IPS-11a (cell line): ENCODE measurements at regions not wholly inside any gene's neighbourhood (a gene's known extent, or its start where the extent isn't known, plus 50 kb on each side); places are given as distances from the start of the nearest gene placed in this dataset.

Experiments used
- H3K4me3 ChIP-seq: one replicate; pipeline ENCODE4 v1.5.1; 2013; ENCODE audit warnings: low read depth, low read length, control low read depth

- H3K4me3 ChIP-seq: no peak overlapping the region
These were observed 106.3 kb upstream of the SSBP2 start for GRCh38 chr5:81856948-81857928.

- no peak overlapping the region for H3K4me3 ChIP-seq
These were observed 104.7 kb upstream of the SSBP2 start for GRCh38 chr5:81855591-81855990.

GRCh38 chr5:81854915-81855314 lies 104.0 kb upstream of the SSBP2 start:
- no peak overlapping the region for H3K4me3 ChIP-seq

DNA sequence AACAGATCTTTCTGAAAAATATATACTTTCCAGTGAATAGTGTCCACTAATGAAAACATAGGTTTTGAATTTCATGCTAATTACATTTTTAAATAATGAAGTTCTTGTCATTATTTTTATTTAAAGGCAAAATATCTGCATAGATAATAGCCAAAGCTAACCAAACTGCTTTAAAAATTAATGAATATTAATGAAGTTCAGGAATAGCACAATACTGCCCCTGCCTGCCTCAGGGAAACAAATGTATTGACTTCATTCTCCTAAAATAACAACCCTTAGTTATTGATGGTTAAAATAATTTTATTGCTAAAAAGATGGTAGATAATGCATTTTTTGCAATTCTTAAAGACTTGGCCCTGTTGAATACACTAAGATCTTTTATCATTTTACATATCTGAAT lies 103.6 kb upstream of the SSBP2 start:
- H3K4me3 ChIP-seq: no peak overlapping the region

GRCh38 chr5:81853030-81853357 lies 102.1 kb upstream of the SSBP2 start:
- H3K4me3 ChIP-seq: no peak overlapping the region

- peak overlapping the region; percentile 18 for H3K4me3 ChIP-seq
These were observed 101.6 kb upstream of the SSBP2 start for GRCh38 chr5:81852291-81853029.

- peak overlapping the region; percentile 18 for H3K4me3 ChIP-seq
These were observed 100.7 kb upstream of the SSBP2 start for GRCh38 chr5:81851481-81852178.

DNA sequence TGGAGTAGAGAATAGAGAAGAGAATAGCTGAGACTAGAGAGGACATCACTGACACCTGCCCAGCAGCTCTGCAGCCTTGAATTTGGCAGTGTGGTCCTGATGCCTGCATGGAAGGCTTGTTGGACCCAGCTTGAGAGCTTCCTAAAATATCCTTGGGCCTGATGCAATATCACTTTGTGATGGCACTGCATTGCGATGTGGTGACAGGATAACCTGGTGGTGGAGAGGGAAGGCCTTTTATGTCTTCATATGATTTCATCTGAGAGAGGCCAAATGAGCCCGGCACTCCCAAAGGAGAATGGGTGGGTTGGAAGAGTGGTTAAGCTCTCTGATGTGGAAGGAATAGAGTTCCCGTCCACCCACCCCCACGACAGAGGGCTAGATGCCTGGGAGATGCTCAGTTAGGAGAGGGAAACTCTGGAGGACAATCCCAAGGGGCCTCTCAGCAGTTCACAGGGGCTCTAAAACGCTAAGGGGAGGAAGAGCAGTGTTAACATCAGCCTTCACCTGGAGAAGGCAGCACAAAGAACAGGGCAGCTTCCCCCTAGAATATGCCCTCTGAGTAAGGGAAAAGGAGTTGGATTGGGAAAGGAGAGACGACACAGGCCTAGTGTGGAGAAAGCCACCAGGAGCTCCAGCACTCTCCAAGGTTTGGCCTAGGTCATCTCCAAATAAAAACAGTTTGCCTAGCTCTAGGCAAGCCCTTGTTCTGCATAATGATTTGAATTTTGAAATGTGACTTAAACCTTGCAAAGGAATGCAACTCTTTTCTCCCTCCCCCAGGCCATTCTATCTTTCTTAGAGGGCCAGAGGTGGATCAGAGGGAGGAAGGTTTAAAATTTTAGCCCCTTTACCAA lies 99.8 kb upstream of the SSBP2 start:
- no peak overlapping the region for H3K4me3 ChIP-seq

GRCh38 chr5:81849770-81850367 lies 99.0 kb upstream of the SSBP2 start:
- no peak overlapping the region for H3K4me3 ChIP-seq

DNA sequence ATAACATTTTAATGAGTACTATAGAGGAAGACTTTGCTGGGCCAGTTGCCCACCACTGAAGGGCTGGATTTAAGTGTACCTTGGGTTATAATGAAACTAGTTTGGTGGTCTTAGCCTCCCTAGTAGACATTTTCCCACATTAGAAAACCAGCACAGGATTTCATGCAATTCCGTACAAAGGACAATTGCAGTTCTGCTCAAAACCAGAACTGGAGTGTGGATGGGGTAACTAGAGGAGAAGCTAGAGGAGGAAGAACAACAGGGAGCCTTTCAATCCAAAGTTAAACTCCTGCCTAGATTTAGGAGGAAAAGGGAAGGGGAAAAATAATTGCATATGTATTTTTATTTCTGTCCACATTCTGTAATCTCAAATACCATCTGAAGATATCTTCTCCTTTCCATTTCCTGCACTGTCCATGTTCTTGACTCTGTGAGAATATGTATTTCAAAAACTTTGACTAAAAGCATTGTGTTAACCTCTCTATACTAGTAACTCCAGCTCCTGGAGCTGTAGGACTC lies 97.5 kb upstream of the SSBP2 start:
- H3K4me3 ChIP-seq: no peak overlapping the region

DNA sequence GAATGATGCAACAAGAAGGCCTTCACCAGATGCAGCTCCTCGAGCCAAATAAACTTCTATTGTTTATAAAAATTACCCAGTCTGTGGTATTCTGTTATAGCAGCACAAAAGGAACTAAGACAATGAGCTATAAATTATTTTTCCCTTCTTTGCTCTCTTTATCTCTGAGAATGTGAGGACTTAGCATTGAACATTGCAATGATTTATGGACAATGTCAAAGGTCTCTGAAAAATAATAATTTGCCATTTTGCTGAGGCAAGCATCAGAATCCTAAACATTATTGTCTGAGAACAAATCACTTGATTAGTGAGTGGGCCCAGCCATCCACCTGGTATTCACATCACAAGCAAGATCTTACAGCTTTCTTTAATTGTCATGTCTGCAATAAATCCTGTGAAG lies 95.4 kb upstream of the SSBP2 start:
- no peak overlapping the region for H3K4me3 ChIP-seq

GRCh38 chr5:81843845-81844244 lies 92.9 kb upstream of the SSBP2 start:
- no peak overlapping the region for H3K4me3 ChIP-seq

GRCh38 chr5:81842795-81843398 lies 92.0 kb upstream of the SSBP2 start:
- H3K4me3 ChIP-seq: no peak overlapping the region

GRCh38 chr5:81839034-81839433 lies 88.1 kb upstream of the SSBP2 start:
- H3K4me3 ChIP-seq: no peak overlapping the region

DNA sequence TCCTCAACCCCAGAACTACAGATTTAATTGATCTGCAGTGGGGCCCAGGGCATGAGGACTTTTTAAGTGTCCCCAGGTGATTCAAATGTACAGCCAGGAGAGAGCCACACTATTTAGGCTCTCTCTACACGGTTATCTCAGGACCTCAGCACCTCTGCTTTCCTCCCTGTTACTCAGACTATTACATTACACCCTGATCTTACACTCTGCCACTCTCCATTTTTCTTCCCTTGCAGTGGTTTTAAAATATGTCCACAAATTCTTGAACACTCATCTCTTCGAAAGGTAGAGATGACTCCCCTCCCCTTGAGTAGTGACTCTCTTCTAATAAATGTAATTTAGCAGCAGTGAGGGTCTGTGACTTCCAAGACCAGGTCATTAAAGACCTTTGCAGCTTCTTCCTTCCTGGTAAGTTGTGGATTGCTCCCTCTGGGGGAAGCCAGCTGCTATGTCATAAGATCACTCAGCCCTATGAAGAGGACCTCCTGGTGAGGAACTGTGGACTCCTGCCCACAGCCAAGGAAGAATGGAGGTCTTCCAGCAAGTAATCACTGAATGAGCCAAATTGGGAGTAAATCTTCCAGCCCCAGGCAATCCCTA lies 87.5 kb upstream of the SSBP2 start:
- H3K4me3 ChIP-seq: no peak overlapping the region

DNA sequence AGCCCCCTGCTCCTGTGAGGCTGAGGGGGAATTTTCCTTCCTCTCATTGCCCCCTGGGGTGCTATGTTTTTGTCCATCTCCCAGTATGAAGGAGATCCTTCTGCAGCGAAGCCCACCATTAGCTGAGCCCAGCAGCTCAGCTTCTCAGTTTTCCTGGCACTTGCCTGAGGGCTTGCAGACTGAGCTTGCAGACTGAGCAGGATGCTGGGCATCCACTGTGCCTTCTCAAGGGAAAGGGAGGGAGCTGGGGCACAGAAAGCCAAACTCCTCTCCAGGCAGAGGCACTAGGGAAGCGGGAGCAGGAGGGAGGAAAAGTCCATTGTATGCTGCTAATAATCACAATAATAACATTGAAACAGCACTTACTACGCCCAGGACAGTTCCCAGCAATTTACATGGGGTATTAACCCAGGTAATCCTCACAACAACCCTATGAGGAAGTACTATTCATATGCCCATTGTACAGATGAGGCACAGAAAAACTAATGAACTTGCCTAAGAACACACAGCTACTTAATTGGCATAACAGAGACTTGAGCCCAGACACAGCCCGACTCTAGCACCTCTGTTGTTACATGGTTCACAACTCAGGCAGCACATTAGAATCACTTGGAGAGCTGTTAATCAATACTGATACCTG lies 86.9 kb upstream of the SSBP2 start:
- H3K4me3 ChIP-seq: no peak overlapping the region

DNA sequence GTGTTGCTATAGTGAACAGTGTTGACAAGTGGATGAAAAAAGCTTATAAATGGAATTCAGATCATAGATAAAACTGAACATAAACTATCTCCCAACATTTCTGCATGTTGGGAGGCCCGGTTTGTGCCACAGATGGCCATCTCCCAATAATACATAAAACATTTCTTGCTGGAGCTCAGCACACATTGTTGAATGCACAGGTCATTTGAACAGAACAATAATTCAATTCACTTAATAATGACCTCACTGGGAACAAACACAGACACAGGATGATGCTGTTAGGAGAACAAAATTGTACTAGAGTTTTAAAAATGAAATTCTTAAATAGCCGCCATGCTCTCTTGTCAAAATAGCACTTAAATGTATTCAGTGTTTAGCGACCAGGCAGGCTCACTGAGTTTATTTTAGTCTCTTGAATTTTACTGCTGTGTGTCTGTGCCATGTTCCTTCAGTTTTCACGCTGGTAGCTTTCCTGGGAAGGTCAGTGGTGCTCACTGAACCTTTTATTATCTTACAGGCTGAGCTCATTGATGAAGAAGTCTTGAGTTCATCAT lies 85.0 kb upstream of the SSBP2 start:
- no peak overlapping the region for H3K4me3 ChIP-seq

GRCh38 chr5:81834021-81834660 lies 83.2 kb upstream of the SSBP2 start:
- no peak overlapping the region for H3K4me3 ChIP-seq
